ENCODE measurements at regions not wholly inside any gene's neighbourhood (a gene's known extent, or its start where the extent isn't known, plus 50 kb on each side); places are given as distances from the start of the nearest gene placed in this dataset.

DNA sequence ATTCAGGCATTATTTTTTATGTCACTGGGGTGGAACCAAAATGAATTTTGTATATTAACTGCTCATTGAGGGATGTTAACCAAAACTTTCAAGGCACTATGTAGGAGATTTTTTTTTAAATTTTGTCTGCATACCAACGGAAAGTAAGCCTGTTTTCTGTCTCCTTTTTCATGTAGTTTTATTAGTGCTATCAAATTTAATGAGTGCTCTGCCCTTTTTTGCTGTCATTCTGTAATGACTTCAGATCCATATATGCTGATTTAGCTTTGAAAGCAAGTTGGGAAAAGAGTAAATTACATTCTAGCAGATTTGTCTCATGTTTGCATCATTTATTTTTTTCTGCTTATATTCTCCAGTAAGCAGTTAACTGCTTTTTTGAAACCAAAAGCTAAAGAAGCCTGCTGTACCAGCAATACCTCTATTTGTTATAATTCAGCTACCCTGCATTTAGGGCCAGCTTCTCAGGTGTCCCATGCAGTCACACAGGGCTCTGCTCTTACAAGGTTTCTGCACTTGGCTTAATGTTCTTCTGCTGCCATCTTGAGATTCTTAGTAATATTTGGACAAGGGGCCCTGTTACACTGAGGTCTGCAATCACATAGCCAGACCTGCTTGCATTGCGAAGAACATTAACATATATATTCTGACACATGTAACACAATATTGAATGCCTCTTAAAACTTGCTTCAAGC, 429.0 kb downstream of the UTRN start:
- no peak overlapping the region for H3K4me3 ChIP-seq (ENCODE audit: low read depth, low read length)
- H3K4me1 ChIP-seq (ENCODE audit: control insufficient read depth, insufficient read depth, low read length, unreplicated experiment) = peaks cover 28% of the 10 kb centered on the region
- H3K79me2 ChIP-seq (ENCODE audit: control insufficient read depth, insufficient read depth, low read length, unreplicated experiment) = no peaks in the 10 kb centered on the region
- H3K36me3 ChIP-seq (ENCODE audit: insufficient read depth, low read length) = no peaks in the 10 kb centered on the region
- H3K27me3 ChIP-seq (ENCODE audit: insufficient read depth, low read length) = no peaks in the 10 kb centered on the region
- H2AFZ ChIP-seq (ENCODE audit: low read length, unreplicated experiment) = no peak overlapping the region
- H3K27ac ChIP-seq (ENCODE audit: low read depth, low read length) = no peak overlapping the region

- Histone ChIP-seq H3K4me3 (ENCODE audit: low read depth, low read length) (no peak overlapping the region), H3K27me3 (ENCODE audit: insufficient read depth, low read length) (no peaks in the 10 kb centered on the region), H3K79me2 (ENCODE audit: control insufficient read depth, insufficient read depth, low read length, unreplicated experiment) (no peaks in the 10 kb centered on the region), H3K36me3 (ENCODE audit: insufficient read depth, low read length) (no peaks in the 10 kb centered on the region), H3K4me1 (ENCODE audit: control insufficient read depth, insufficient read depth, low read length, unreplicated experiment) (peaks cover 22% of the 10 kb centered on the region), H3K27ac (ENCODE audit: low read depth, low read length) (no peak overlapping the region), H2AFZ (ENCODE audit: low read length, unreplicated experiment) (no peak overlapping the region)
Observed at GRCh38 chr6:144715344-144715743, 430.2 kb downstream of the UTRN start.

DNA sequence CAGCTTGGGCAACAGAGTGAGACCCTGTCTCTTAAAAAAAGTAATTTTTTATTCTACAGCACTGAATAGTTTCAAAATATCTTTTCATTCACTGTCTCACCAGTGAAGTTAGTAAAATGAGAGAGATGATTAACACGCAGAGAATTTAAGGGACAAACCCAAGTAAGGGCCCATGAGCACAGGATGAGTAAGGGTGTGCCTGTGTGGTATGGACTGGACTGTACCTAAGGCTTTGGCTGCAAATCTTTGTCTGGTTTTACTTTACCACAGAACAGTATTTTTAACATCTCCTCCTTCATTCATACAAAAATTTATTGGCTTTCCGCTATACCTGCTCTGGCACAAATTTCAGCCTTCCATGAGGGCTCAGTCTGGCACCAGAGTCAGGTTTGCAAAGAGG, 433.3 kb downstream of the UTRN start:
- Histone ChIP-seq H3K4me1 (ENCODE audit: control insufficient read depth, insufficient read depth, low read length, unreplicated experiment) (peaks cover 16% of the 10 kb centered on the region), H3K79me2 (ENCODE audit: control insufficient read depth, insufficient read depth, low read length, unreplicated experiment) (no peaks in the 10 kb centered on the region), H3K36me3 (ENCODE audit: insufficient read depth, low read length) (no peaks in the 10 kb centered on the region), H2AFZ (ENCODE audit: low read length, unreplicated experiment) (no peak overlapping the region), H3K4me3 (ENCODE audit: low read depth, low read length) (no peak overlapping the region), H3K27me3 (ENCODE audit: insufficient read depth, low read length) (no peaks in the 10 kb centered on the region), H3K27ac (ENCODE audit: low read depth, low read length) (no peak overlapping the region)

GRCh38 chr6:144721232-144721631, 436.1 kb downstream of the UTRN start:
- no peak overlapping the region for H3K27ac ChIP-seq (ENCODE audit: low read depth, low read length)
- H3K27me3 ChIP-seq (ENCODE audit: insufficient read depth, low read length) = no peaks in the 10 kb centered on the region
- H2AFZ ChIP-seq (ENCODE audit: low read length, unreplicated experiment) = no peak overlapping the region
- H3K36me3 ChIP-seq (ENCODE audit: insufficient read depth, low read length) = no peaks in the 10 kb centered on the region
- no peaks in the 10 kb centered on the region for H3K79me2 ChIP-seq (ENCODE audit: control insufficient read depth, insufficient read depth, low read length, unreplicated experiment)
- peaks cover 9% of the 10 kb centered on the region for H3K4me1 ChIP-seq (ENCODE audit: control insufficient read depth, insufficient read depth, low read length, unreplicated experiment)
- H3K4me3 ChIP-seq (ENCODE audit: low read depth, low read length) = no peak overlapping the region

DNA sequence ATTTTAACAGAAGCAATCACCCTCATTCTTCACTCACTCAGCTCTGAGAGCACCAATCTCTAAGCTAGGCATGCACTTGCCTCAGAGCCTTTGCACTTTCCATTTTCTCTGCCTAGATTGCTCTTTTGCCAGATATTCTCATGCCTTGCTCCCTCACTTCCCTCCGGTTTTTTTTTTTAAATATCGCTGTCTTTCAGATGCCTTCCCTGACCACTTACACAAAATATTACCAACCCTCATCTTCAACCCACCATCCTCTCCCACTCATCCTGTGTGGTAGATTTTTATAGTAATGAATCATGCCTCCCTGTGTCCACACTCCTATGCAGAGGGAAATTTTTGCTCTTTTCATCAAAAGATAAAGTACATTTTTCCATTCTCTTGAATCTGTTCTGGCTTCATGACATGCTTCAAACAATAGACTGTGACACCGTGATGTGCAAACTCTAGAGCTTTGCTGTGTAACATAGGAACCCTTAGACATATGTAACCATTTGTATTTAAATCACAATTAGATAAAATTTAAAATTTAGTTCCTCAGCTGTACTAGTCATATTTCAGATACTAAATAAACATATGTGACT, 437.1 kb downstream of the UTRN start:
- no peak overlapping the region for H3K27ac ChIP-seq (ENCODE audit: low read depth, low read length)
- H3K4me3 ChIP-seq (ENCODE audit: low read depth, low read length) = no peak overlapping the region
- no peak overlapping the region for H2AFZ ChIP-seq (ENCODE audit: low read length, unreplicated experiment)
- no peaks in the 10 kb centered on the region for H3K36me3 ChIP-seq (ENCODE audit: insufficient read depth, low read length)
- H3K27me3 ChIP-seq (ENCODE audit: insufficient read depth, low read length) = no peaks in the 10 kb centered on the region
- H3K4me1 ChIP-seq (ENCODE audit: control insufficient read depth, insufficient read depth, low read length, unreplicated experiment) = peaks cover 9% of the 10 kb centered on the region
- H3K79me2 ChIP-seq (ENCODE audit: control insufficient read depth, insufficient read depth, low read length, unreplicated experiment) = no peaks in the 10 kb centered on the region

DNA sequence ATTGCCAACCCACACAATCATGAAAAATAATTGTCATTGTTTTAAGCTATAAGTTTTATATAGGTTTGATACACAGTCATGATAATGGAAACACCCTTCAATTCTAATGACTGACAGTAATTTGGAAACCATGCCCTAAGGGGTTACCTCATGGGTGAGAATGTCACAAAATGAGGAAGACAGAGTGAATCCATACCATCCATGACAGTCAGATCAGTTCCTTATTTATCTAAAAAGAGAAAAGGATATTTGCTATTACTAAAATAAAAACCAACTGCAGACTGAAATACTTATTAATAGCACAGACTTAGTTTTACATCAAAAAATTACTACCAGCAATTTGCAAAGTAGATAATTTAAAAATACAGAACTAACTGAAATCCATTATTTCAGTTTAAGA, 437.8 kb downstream of the UTRN start:
- Histone ChIP-seq H2AFZ (ENCODE audit: low read length, unreplicated experiment) (no peak overlapping the region), H3K27me3 (ENCODE audit: insufficient read depth, low read length) (no peaks in the 10 kb centered on the region), H3K4me1 (ENCODE audit: control insufficient read depth, insufficient read depth, low read length, unreplicated experiment) (peaks cover 9% of the 10 kb centered on the region), H3K79me2 (ENCODE audit: control insufficient read depth, insufficient read depth, low read length, unreplicated experiment) (no peaks in the 10 kb centered on the region), H3K4me3 (ENCODE audit: low read depth, low read length) (no peak overlapping the region), H3K27ac (ENCODE audit: low read depth, low read length) (no peak overlapping the region), H3K36me3 (ENCODE audit: insufficient read depth, low read length) (no peaks in the 10 kb centered on the region)

GRCh38 chr6:144723431-144723830, 438.3 kb downstream of the UTRN start:
- no peaks in the 10 kb centered on the region for H3K79me2 ChIP-seq (ENCODE audit: control insufficient read depth, insufficient read depth, low read length, unreplicated experiment)
- peaks cover 4% of the 10 kb centered on the region for H3K4me1 ChIP-seq (ENCODE audit: control insufficient read depth, insufficient read depth, low read length, unreplicated experiment)
- no peak overlapping the region for H3K4me3 ChIP-seq (ENCODE audit: low read depth, low read length)
- H3K36me3 ChIP-seq (ENCODE audit: insufficient read depth, low read length) = no peaks in the 10 kb centered on the region
- no peak overlapping the region for H3K27ac ChIP-seq (ENCODE audit: low read depth, low read length)
- no peaks in the 10 kb centered on the region for H3K27me3 ChIP-seq (ENCODE audit: insufficient read depth, low read length)
- H2AFZ ChIP-seq (ENCODE audit: low read length, unreplicated experiment) = no peak overlapping the region

- no peak overlapping the region for H3K4me3 ChIP-seq (ENCODE audit: low read depth, low read length)
- no peak overlapping the region for H3K27ac ChIP-seq (ENCODE audit: low read depth, low read length)
- no peaks in the 10 kb centered on the region for H3K79me2 ChIP-seq (ENCODE audit: control insufficient read depth, insufficient read depth, low read length, unreplicated experiment)
- no peaks in the 10 kb centered on the region for H3K4me1 ChIP-seq (ENCODE audit: control insufficient read depth, insufficient read depth, low read length, unreplicated experiment)
- no peak overlapping the region for H2AFZ ChIP-seq (ENCODE audit: low read length, unreplicated experiment)
- H3K36me3 ChIP-seq (ENCODE audit: insufficient read depth, low read length) = no peaks in the 10 kb centered on the region
- no peaks in the 10 kb centered on the region for H3K27me3 ChIP-seq (ENCODE audit: insufficient read depth, low read length)
Observed at GRCh38 chr6:144724818-144725217, 439.7 kb downstream of the UTRN start.

DNA sequence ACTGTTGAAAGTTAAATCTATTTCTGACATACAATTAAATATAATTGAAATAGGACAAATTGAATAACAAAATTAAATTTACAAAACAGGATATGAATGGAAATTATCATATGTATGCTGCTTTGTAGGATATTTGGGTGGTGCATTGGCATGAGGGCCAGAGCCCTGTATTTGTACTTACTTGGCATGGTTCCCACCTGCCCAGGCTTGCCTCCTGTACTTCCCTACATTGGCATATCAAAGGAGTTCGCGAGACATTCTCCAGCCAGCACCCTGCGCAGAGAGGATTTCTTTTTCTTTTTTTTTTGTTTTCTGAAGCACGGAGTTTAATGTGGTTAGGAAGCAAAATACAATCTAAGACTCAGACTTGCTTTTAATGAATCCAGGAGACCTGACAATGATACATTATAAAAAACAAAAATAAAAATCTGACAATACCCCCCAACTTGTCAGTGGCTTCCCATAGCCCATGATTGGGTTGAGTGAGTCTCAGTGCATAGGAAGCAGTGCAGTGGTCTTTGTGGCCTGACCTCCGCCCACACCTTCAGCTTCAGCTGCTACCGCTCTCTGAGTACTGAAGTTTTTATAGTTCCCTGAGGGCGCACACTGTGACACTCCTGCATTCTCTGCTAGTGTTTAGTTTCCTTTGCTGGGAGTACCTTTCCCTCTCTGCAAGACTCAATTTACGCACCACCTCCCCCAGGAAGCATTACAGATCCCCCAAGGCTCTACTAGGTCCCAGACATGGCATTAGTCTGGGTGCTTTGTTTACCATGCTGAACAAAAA, 440.8 kb downstream of the UTRN start:
- no peak overlapping the region for H2AFZ ChIP-seq (ENCODE audit: low read length, unreplicated experiment)
- no peaks in the 10 kb centered on the region for H3K36me3 ChIP-seq (ENCODE audit: insufficient read depth, low read length)
- H3K4me1 ChIP-seq (ENCODE audit: control insufficient read depth, insufficient read depth, low read length, unreplicated experiment) = no peaks in the 10 kb centered on the region
- H3K27me3 ChIP-seq (ENCODE audit: insufficient read depth, low read length) = no peaks in the 10 kb centered on the region
- no peak overlapping the region for H3K27ac ChIP-seq (ENCODE audit: low read depth, low read length)
- no peaks in the 10 kb centered on the region for H3K79me2 ChIP-seq (ENCODE audit: control insufficient read depth, insufficient read depth, low read length, unreplicated experiment)
- no peak overlapping the region for H3K4me3 ChIP-seq (ENCODE audit: low read depth, low read length)

GRCh38 chr6:144728804-144729203, 443.7 kb downstream of the UTRN start:
- no peak overlapping the region for H3K27ac ChIP-seq (ENCODE audit: low read depth, low read length)
- H3K4me1 ChIP-seq (ENCODE audit: control insufficient read depth, insufficient read depth, low read length, unreplicated experiment) = no peaks in the 10 kb centered on the region
- H2AFZ ChIP-seq (ENCODE audit: low read length, unreplicated experiment) = no peak overlapping the region
- H3K36me3 ChIP-seq (ENCODE audit: insufficient read depth, low read length) = peaks cover 8% of the 10 kb centered on the region; the same call in 1 of the 2 replicates
- no peaks in the 10 kb centered on the region for H3K27me3 ChIP-seq (ENCODE audit: insufficient read depth, low read length)
- no peaks in the 10 kb centered on the region for H3K79me2 ChIP-seq (ENCODE audit: control insufficient read depth, insufficient read depth, low read length, unreplicated experiment)
- H3K4me3 ChIP-seq (ENCODE audit: low read depth, low read length) = no peak overlapping the region

- Histone ChIP-seq H3K27me3 (ENCODE audit: insufficient read depth, low read length) (no peaks in the 10 kb centered on the region), H3K27ac (ENCODE audit: low read depth, low read length) (no peak overlapping the region), H3K36me3 (ENCODE audit: insufficient read depth, low read length) (peaks cover 8% of the 10 kb centered on the region; the same call in 1 of the 2 replicates), H3K4me1 (ENCODE audit: control insufficient read depth, insufficient read depth, low read length, unreplicated experiment) (no peaks in the 10 kb centered on the region), H3K79me2 (ENCODE audit: control insufficient read depth, insufficient read depth, low read length, unreplicated experiment) (no peaks in the 10 kb centered on the region), H3K4me3 (ENCODE audit: low read depth, low read length) (no peak overlapping the region), H2AFZ (ENCODE audit: low read length, unreplicated experiment) (no peak overlapping the region)
Observed at GRCh38 chr6:144729502-144729901, 444.4 kb downstream of the UTRN start.

Data from ACC112 (cell line).